Transverse colon (tissue), 4 donors: ENCODE measurements at regions not wholly inside any gene's neighbourhood (a gene's known extent, or its start where the extent isn't known, plus 50 kb on each side); places are given as distances from the start of the nearest gene placed in this dataset.

ENCODE experiments used
- DNase-seq: peaks from one replicate; pipeline ENCODE4 v3.0.0-alpha.2; 2019
- H3K27ac ChIP-seq, 4 donors: fragments of 200-600 bp; sonication (generic); 2 replicates each; pipeline ENCODE4 v1.5.1; 2016 to 2018; ENCODE audit warnings: inconsistent platforms in 4 of 4
- H3K27me3 ChIP-seq: fragments of 200-600 bp; sonication (generic); 2 replicates; pipeline ENCODE4 v1.5.1; 2017; ENCODE audit warnings: inconsistent platforms
- H3K36me3 ChIP-seq, 4 donors: fragments of 200-600 bp; sonication (generic); 2 replicates each; pipeline ENCODE4 v1.5.1; 2017 to 2019; ENCODE audit warnings: inconsistent platforms in 4 of 4
- H3K4me1 ChIP-seq, 4 donors: fragments of 200-600 bp; sonication (generic); 2 replicates each; pipeline ENCODE4 v1.5.1; 2017 to 2020; ENCODE audit warnings: inconsistent platforms in 4 of 4
- H3K4me3 ChIP-seq, 4 donors: fragments of 200-600 bp; sonication (generic); 1 replicate in 1 of 4; 2 replicates in 3 of 4; pipeline versions ENCODE4 v1.5.1 to v1.6.1; 2017 to 2019; ENCODE audit warnings: inconsistent platforms in 4 of 4
- H3K9me3 ChIP-seq, 2 donors: fragments of 200-600 bp; sonication (generic); 2 replicates each; pipeline ENCODE4 v1.5.1; 2017 to 2019; ENCODE audit warnings: inconsistent platforms in 2 of 2
- EP300 ChIP-seq: sonication (generic); formaldehyde crosslinking; IDR thresholded peaks from one replicate; pipeline ENCODE4 v1.6.1; 2017; ENCODE audit warnings: antibody characterized with exemption, low read depth
- POLR2A ChIP-seq: fragments of 450-650 bp; IDR thresholded peaks from one replicate; pipeline ENCODE4 v1.6.1; 2016; ENCODE audit warnings: antibody characterized with exemption, mild to moderate bottlenecking, moderate library complexity
- POLR2AphosphoS5 ChIP-seq, 3 donors: sonication (generic); formaldehyde crosslinking; IDR thresholded peaks; one replicate each; pipeline ENCODE4 v1.6.1; 2016; ENCODE audit warnings: antibody characterized with exemption in 3 of 3
- WGBS, 2 donors: methylation state at CpG; one replicate each; pipeline ENCODE4 v1.1.5; 2018; ENCODE audit warnings: low coverage in 1 of 2; 5-methylcytosine and 5-hydroxymethylcytosine counted together
- in situ Hi-C, 4 donors: fragments of 200-750 bp; cut with MboI; loops; one replicate each; pipeline versions ENCODE4 v1.15.0 to v1.15.1; 2017; ENCODE audit warnings: low sequenced_read_pairs in 3 of 4, low pct_ligation_motif_present in 1 of 4, low pct_unique_long_range_greater_than_20kb in 1 of 4
- intact Hi-C: fragments of 100-400 bp; cut with DNase I; formaldehyde crosslinking; loops from one replicate; pipeline ENCODE4 v1.15.1; 2023; ENCODE audit warnings: low total_unique reads
- TF ChIP-seq, protein P1 (sequence below), 5 experiments: fragments of 200-600 bp in 3 of 5; fragments of 450-650 bp in 2 of 5; sonication (generic) in 3 of 5; IDR thresholded peaks; 1 replicate in 2 of 5; 2 replicates in 3 of 5; pipeline ENCODE4 v1.5.1; 2016 to 2017; ENCODE audit warnings: antibody characterized with exemption in 5 of 5, inconsistent platforms in 3 of 5, mild to moderate bottlenecking in 2 of 5, moderate library complexity in 1 of 5

DNA sequence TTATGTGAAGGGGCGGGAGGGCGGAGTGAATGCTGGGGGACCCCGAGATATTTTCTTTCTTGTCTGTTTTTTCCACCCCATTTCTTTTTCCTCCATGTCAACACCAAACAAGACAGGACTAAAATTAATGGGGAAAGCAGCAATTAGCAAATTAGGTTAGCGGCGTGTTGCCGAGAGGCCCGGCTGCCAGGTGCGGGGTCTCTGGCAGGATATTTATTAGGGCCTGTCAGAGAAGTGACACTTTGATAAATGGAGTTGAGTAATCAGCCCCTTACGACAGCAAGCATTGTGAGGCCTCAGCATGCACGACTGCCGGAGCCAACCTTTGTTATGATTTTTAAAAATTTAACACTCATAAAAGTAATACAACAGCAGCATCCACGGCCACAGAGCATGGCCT, 193.8 kb downstream of the DHX35 start:
- intact Hi-C loops: no loop called here
- H3K9me3 ChIP-seq: no peaks in the 10 kb centered on the region
- H3K4me3 ChIP-seq: no peak overlapping the region
- H3K4me1 ChIP-seq: no peaks in the 10 kb centered on the region
- TF ChIP-seq, protein P1, sequence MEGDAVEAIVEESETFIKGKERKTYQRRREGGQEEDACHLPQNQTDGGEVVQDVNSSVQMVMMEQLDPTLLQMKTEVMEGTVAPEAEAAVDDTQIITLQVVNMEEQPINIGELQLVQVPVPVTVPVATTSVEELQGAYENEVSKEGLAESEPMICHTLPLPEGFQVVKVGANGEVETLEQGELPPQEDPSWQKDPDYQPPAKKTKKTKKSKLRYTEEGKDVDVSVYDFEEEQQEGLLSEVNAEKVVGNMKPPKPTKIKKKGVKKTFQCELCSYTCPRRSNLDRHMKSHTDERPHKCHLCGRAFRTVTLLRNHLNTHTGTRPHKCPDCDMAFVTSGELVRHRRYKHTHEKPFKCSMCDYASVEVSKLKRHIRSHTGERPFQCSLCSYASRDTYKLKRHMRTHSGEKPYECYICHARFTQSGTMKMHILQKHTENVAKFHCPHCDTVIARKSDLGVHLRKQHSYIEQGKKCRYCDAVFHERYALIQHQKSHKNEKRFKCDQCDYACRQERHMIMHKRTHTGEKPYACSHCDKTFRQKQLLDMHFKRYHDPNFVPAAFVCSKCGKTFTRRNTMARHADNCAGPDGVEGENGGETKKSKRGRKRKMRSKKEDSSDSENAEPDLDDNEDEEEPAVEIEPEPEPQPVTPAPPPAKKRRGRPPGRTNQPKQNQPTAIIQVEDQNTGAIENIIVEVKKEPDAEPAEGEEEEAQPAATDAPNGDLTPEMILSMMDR (IDR thresholded peaks at IDR 0.05): no peak
- TF ChIP-seq EP300 (no peak), POLR2AphosphoS5 (IDR thresholded peaks at IDR 0.05) (no peak), POLR2A (no peak)
- in situ Hi-C loops: no loop called here
- no peak for DNase-seq
- WGBS, 2 donors: 46% methylated on average over 7 to 12 of the region's 12 CpGs
- H3K36me3 ChIP-seq: no peaks in the 10 kb centered on the region
- no peak overlapping the region for H3K27ac ChIP-seq
- H3K27me3 ChIP-seq: no peaks in the 10 kb centered on the region

DNA sequence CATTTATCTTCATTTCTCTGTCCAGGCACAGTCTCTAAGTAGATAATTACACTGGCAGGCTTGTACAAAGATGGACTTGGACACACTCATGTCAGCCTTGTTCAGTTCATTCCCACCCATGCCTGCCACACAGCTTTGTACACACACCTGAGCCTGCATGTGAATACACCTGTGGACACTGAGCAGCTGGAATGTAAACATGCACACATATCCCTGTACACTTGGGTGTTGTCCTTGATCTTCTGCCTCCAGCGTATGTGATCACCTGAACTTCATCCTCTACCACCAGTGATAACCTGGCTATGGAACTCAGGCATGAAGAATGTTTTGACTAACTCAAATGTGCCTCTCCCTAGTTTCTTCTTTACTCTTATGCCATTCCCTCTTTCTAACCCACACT, 190.6 kb downstream of the DHX35 start:
- intact Hi-C loops: no loop called here
- Histone ChIP-seq H3K4me3 (no peak overlapping the region), H3K4me1 (no peaks in the 10 kb centered on the region), H3K36me3 (no peaks in the 10 kb centered on the region), H3K27ac (no peak overlapping the region), H3K9me3 (no peaks in the 10 kb centered on the region), H3K27me3 (no peaks in the 10 kb centered on the region)
- TF ChIP-seq EP300 (no peak), POLR2AphosphoS5 (IDR thresholded peaks at IDR 0.05) (no peak), POLR2A (no peak)
- TF ChIP-seq, protein P1 (IDR thresholded peaks at IDR 0.05): no peak
- in situ Hi-C loops: no loop called here
- no peak for DNase-seq
- WGBS, 2 donors: 61 to 71% methylated on average over 1 of the region's 1 CpG

DNA sequence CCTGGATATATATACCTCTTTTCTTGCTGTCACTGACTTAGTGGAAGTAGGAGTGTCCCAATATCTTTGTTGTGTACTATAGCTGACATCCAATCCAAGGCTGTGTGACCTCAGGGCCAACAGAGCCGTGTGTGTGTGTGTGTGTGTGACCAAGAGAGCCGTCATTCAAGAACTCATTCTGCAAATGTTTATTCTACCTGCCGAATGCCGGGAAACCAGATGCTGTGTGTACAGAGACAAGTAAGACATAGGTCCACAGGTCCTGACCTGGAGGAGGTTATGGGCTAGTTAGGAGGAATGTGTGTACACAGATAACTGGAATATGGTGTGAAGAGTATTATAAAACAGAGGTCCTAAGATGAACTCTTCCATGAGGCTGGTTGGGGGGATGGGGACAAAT, 190.0 kb downstream of the DHX35 start:
- intact Hi-C loops: no loop called here
- in situ Hi-C loops: no loop called here
- DNase-seq: no peak

DNA sequence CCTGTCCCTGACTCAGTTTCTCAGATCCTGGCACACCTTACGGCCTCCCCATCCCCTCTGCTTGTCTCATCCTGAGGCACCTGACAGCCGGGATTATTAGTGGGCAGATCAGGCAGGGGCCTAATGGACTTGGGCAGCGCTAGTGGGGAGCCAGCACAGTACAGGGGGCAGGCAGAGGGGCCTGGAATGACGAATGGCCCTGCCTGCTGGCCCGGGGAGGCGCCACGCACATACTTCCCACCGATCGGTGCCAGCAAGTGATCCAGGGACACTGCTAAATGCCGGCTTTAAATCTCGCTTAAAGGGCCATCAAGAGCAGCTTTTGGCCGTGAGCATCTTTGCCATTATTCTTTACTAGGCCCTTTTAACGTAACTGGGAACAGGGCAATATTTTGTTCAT, 188.4 kb downstream of the DHX35 start:
- TF ChIP-seq, protein P1 (IDR thresholded peaks at IDR 0.05): no peak
- no peak for TF ChIP-seq EP300
- no peak for TF ChIP-seq POLR2A
- no peak for TF ChIP-seq POLR2AphosphoS5 (IDR thresholded peaks at IDR 0.05)
- H3K4me3 ChIP-seq: no peak overlapping the region
- H3K27ac ChIP-seq: no peak overlapping the region
- DNase-seq: no peak
- H3K4me1 ChIP-seq: no peaks in the 10 kb centered on the region
- H3K9me3 ChIP-seq: no peaks in the 10 kb centered on the region
- intact Hi-C loops (no loop called here), in situ Hi-C loops (no loop called here)
- H3K27me3 ChIP-seq: no peaks in the 10 kb centered on the region
- 74% methylated on average over 13 of the region's 13 CpGs; no CpG with 5 or more reads in 1 of the 2 donors for WGBS, 2 donors
- no peaks in the 10 kb centered on the region for H3K36me3 ChIP-seq

More for the DNA sequence above, 190.0 kb downstream of the DHX35 start:
- Histone ChIP-seq H3K4me3 (no peak overlapping the region), H3K27ac (no peak overlapping the region), H3K36me3 (no peaks in the 10 kb centered on the region), H3K9me3 (no peaks in the 10 kb centered on the region), H3K4me1 (no peaks in the 10 kb centered on the region), H3K27me3 (no peaks in the 10 kb centered on the region)
- TF ChIP-seq POLR2A: no peak
- no peak for TF ChIP-seq POLR2AphosphoS5 (IDR thresholded peaks at IDR 0.05)
- TF ChIP-seq EP300: no peak
- TF ChIP-seq, protein P1 (IDR thresholded peaks at IDR 0.05): no peak
- 17 to 28% methylated on average over 3 to 4 of the region's 4 CpGs for WGBS, 2 donors
